Upper lobe of left lung (tissue), 4 donors: ENCODE measurements at regions not wholly inside any gene's neighbourhood (a gene's known extent, or its start where the extent isn't known, plus 50 kb on each side); places are given as distances from the start of the nearest gene placed in this dataset.

ENCODE experiments used
- EP300 ChIP-seq, 4 donors: sonication (generic); formaldehyde crosslinking; IDR thresholded peaks; one replicate each; pipeline ENCODE4 v1.5.1; 2017; ENCODE audit warnings: antibody characterized with exemption in 4 of 4, control low read depth in 2 of 4
- POLR2A ChIP-seq, 4 donors: fragments of 450-650 bp; IDR thresholded peaks; one replicate each; pipeline ENCODE4 v1.5.1; 2016 to 2017; ENCODE audit warnings: antibody characterized with exemption in 4 of 4, mild to moderate bottlenecking in 2 of 4
- POLR2AphosphoS5 ChIP-seq, 2 donors: sonication (generic); formaldehyde crosslinking; IDR thresholded peaks; one replicate each; pipeline ENCODE4 v1.5.1; 2017; ENCODE audit warnings: antibody characterized with exemption in 2 of 2
- TF ChIP-seq, protein P1 (sequence below), 6 experiments: fragments of 450-650 bp in 4 of 6; fragments of 200-600 bp in 2 of 6; sonication (generic) in 2 of 6; IDR thresholded peaks; one replicate each; pipeline ENCODE4 v1.5.1; 2016 to 2019; ENCODE audit warnings: antibody characterized with exemption in 6 of 6

DNA sequence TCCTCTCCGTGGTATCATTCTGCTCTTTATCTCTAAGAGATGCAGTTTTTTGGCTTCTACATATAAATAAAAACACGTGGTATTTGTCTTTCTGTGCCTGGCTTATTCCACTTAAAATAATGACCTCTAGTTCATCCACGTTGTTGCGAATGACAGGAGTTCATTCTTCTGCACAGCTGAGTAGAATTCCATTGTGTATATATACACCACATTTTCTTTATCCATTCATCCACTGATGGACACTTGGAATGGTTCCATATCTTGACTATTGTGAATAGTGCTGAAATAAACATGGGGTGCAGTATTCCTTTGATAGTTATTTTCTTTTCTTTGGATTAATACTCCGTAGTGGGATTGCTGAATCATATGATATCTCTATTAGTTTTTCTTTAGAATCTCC lies 262.3 kb downstream of the SOX11 start:
- TF ChIP-seq, protein P1, sequence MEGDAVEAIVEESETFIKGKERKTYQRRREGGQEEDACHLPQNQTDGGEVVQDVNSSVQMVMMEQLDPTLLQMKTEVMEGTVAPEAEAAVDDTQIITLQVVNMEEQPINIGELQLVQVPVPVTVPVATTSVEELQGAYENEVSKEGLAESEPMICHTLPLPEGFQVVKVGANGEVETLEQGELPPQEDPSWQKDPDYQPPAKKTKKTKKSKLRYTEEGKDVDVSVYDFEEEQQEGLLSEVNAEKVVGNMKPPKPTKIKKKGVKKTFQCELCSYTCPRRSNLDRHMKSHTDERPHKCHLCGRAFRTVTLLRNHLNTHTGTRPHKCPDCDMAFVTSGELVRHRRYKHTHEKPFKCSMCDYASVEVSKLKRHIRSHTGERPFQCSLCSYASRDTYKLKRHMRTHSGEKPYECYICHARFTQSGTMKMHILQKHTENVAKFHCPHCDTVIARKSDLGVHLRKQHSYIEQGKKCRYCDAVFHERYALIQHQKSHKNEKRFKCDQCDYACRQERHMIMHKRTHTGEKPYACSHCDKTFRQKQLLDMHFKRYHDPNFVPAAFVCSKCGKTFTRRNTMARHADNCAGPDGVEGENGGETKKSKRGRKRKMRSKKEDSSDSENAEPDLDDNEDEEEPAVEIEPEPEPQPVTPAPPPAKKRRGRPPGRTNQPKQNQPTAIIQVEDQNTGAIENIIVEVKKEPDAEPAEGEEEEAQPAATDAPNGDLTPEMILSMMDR (IDR thresholded peaks at IDR 0.05) = no peak
- TF ChIP-seq POLR2A (IDR thresholded peaks at IDR 0.05) (no peak), POLR2AphosphoS5 (IDR thresholded peaks at IDR 0.05) (no peak), EP300 (IDR thresholded peaks at IDR 0.05) (no peak)
